ENCODE measurements at regions not wholly inside any gene's neighbourhood (a gene's known extent, or its start where the extent isn't known, plus 50 kb on each side); places are given as distances from the start of the nearest gene placed in this dataset.

GRCh38 chr7:131141443-131141967 is 186.2 kb upstream of the MKLN1 start:
- DNase-seq, result no peak
- Mint-ChIP-seq H3K4me3 (no peak overlapping the region), H3K36me3 (ENCODE audit: low read depth) (peaks cover 2% of the 10 kb centered on the region), H3K4me1 (peaks cover 10% of the 10 kb centered on the region), H3K27me3 (no peaks in the 10 kb centered on the region), H3K9me3 (peaks cover 13% of the 10 kb centered on the region), H3K27ac (no peak overlapping the region)
- CTCF ChIA-PET, result no interaction called here
- POLR2A ChIA-PET, result no interaction called here

GRCh38 chr7:131143869-131144268 is 183.8 kb upstream of the MKLN1 start:
- Mint-ChIP-seq H3K27me3 (peaks cover 1% of the 10 kb centered on the region), H3K36me3 (ENCODE audit: low read depth) (peaks cover 2% of the 10 kb centered on the region), H3K9me3 (peaks cover 10% of the 10 kb centered on the region), H3K4me1 (no peaks in the 10 kb centered on the region), H3K4me3 (no peak overlapping the region), H3K27ac (no peak overlapping the region)
- POLR2A ChIA-PET, result no interaction called here
- CTCF ChIA-PET, result interaction anchor here (0.6 kb wide), 1 partner anchor 74 kb away, joined by 3 read pairs; no protein-coding TSS in a partner anchor
- DNase-seq, result no peak

DNA sequence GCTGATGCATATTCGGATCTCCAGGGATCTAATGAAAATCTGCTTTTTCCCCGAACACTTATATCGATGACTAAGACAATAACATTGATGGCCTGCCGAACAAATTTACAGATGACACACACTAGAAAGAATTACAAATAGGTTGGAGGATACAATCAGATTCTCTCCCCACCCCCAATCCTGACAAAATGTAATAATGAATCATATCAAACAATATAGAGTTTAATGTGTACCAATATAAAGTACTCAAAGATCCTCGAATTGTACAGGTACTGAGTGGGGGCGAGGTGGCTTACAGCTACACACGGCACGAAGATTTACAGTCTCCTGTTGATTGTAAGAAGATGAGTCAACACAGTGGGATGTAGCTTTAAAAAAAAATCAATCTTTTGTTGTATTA is 182.7 kb upstream of the MKLN1 start:
- Mint-ChIP-seq H3K36me3 (ENCODE audit: low read depth) (peaks cover 4% of the 10 kb centered on the region), H3K27me3 (peaks cover 7% of the 10 kb centered on the region), H3K4me1 (no peaks in the 10 kb centered on the region), H3K27ac (no peak overlapping the region), H3K9me3 (peaks cover 10% of the 10 kb centered on the region), H3K4me3 (no peak overlapping the region)
- POLR2A ChIA-PET, result no interaction called here
- no peak for DNase-seq
- CTCF ChIA-PET, result interaction anchor here (0.6 kb wide), 1 partner anchor 25 kb away, joined by 3 read pairs; no protein-coding TSS in a partner anchor

GRCh38 chr7:131145770-131146169 is 181.9 kb upstream of the MKLN1 start:
- CTCF ChIA-PET, result interaction anchor here (0.6 kb wide), 1 partner anchor 26 kb away, joined by 3 read pairs; no protein-coding TSS in a partner anchor

GRCh38 chr7:131147604-131148003 is 180.1 kb upstream of the MKLN1 start:
- H3K9me3 Mint-ChIP-seq, result peaks cover 2% of the 10 kb centered on the region
- peaks cover 4% of the 10 kb centered on the region for H3K36me3 Mint-ChIP-seq (ENCODE audit: low read depth)
- DNase-seq, result no peak
- POLR2A ChIA-PET, result no interaction called here
- H3K27me3 Mint-ChIP-seq, result peaks cover 11% of the 10 kb centered on the region
- H3K4me1 Mint-ChIP-seq, result no peaks in the 10 kb centered on the region
- CTCF ChIA-PET, result interaction anchor here (0.8 to 1.5 kb wide), 2 partner anchors 26 to 82 kb away, joined by 3 read pairs; no protein-coding TSS in a partner anchor
- H3K4me3 Mint-ChIP-seq, result no peak overlapping the region
- no peak overlapping the region for H3K27ac Mint-ChIP-seq

More at GRCh38 chr7:131145770-131146169, 181.9 kb upstream of the MKLN1 start:
- H3K4me3 Mint-ChIP-seq, result no peak overlapping the region
- no peak for DNase-seq
- H3K36me3 Mint-ChIP-seq (ENCODE audit: low read depth), result peaks cover 4% of the 10 kb centered on the region
- POLR2A ChIA-PET, result no interaction called here
- peaks cover 10% of the 10 kb centered on the region for H3K9me3 Mint-ChIP-seq
- H3K27me3 Mint-ChIP-seq, result peaks cover 8% of the 10 kb centered on the region
- H3K4me1 Mint-ChIP-seq, result no peaks in the 10 kb centered on the region
- H3K27ac Mint-ChIP-seq, result no peak overlapping the region

GRCh38 chr7:131148258-131148657 is 179.4 kb upstream of the MKLN1 start:
- ChIA-PET POLR2A (no interaction called here), CTCF (interaction anchor here (0.8 to 1.5 kb wide), 2 partner anchors 25 to 83 kb away, joined by 3 read pairs; no protein-coding TSS in a partner anchor)
- no peaks in the 10 kb centered on the region for H3K4me1 Mint-ChIP-seq
- no peak for DNase-seq
- peaks cover 2% of the 10 kb centered on the region for H3K9me3 Mint-ChIP-seq
- no peak overlapping the region for H3K4me3 Mint-ChIP-seq
- H3K27me3 Mint-ChIP-seq, result peaks cover 13% of the 10 kb centered on the region
- H3K27ac Mint-ChIP-seq, result no peak overlapping the region
- peaks cover 4% of the 10 kb centered on the region for H3K36me3 Mint-ChIP-seq (ENCODE audit: low read depth)

- Mint-ChIP-seq H3K36me3 (ENCODE audit: low read depth) (peaks cover 4% of the 10 kb centered on the region), H3K27me3 (peaks cover 13% of the 10 kb centered on the region), H3K27ac (no peak overlapping the region), H3K4me1 (no peaks in the 10 kb centered on the region), H3K4me3 (no peak overlapping the region), H3K9me3 (peaks cover under 1% of the 10 kb centered on the region)
- ChIA-PET CTCF (interaction anchor here (0.8 to 1.2 kb wide), 2 partner anchors 16 to 83 kb away, joined by 3 read pairs; no protein-coding TSS in a partner anchor), POLR2A (no interaction called here)
- no peak for DNase-seq
Measured at GRCh38 chr7:131148708-131149428, 178.8 kb upstream of the MKLN1 start.

- no peak for DNase-seq
- H3K27ac Mint-ChIP-seq, result no peak overlapping the region
- no peak overlapping the region for H3K4me3 Mint-ChIP-seq
- no peaks in the 10 kb centered on the region for H3K4me1 Mint-ChIP-seq
- no peaks in the 10 kb centered on the region for H3K9me3 Mint-ChIP-seq
- ChIA-PET POLR2A (no interaction called here), CTCF (interaction anchor here (1.2 to 1.3 kb wide), 2 partner anchors 14 to 15 kb away, joined by 3 to 4 read pairs; no protein-coding TSS in a partner anchor)
- peaks cover 13% of the 10 kb centered on the region for H3K27me3 Mint-ChIP-seq
- H3K36me3 Mint-ChIP-seq (ENCODE audit: low read depth), result peaks cover 4% of the 10 kb centered on the region
Measured at GRCh38 chr7:131149429-131149773, 178.3 kb upstream of the MKLN1 start.

GRCh38 chr7:131149840-131150239 is 177.8 kb upstream of the MKLN1 start:
- POLR2A ChIA-PET, result no interaction called here
- Mint-ChIP-seq H3K27me3 (peaks cover 13% of the 10 kb centered on the region), H3K36me3 (ENCODE audit: low read depth) (peaks cover 3% of the 10 kb centered on the region), H3K9me3 (no peaks in the 10 kb centered on the region), H3K27ac (no peak overlapping the region), H3K4me1 (no peaks in the 10 kb centered on the region), H3K4me3 (no peak overlapping the region)
- CTCF ChIA-PET, result interaction anchor here (1.2 to 1.3 kb wide), 2 partner anchors 15 kb away, joined by 3 to 4 read pairs; no protein-coding TSS in a partner anchor
- DNase-seq, result no peak

GRCh38 chr7:131151034-131151433 is 176.6 kb upstream of the MKLN1 start:
- ChIA-PET CTCF (no interaction called here), POLR2A (no interaction called here)
- Mint-ChIP-seq H3K4me1 (no peaks in the 10 kb centered on the region), H3K9me3 (no peaks in the 10 kb centered on the region), H3K27ac (no peak overlapping the region), H3K4me3 (no peak overlapping the region), H3K36me3 (ENCODE audit: low read depth) (peaks cover 2% of the 10 kb centered on the region), H3K27me3 (peaks cover 13% of the 10 kb centered on the region)
- DNase-seq, result no peak

- H3K27ac Mint-ChIP-seq, result no peak overlapping the region
- H3K4me1 Mint-ChIP-seq, result no peaks in the 10 kb centered on the region
- peaks cover 13% of the 10 kb centered on the region for H3K27me3 Mint-ChIP-seq
- no peak overlapping the region for H3K4me3 Mint-ChIP-seq
- POLR2A ChIA-PET, result no interaction called here
- no peak for DNase-seq
- peaks cover 2% of the 10 kb centered on the region for H3K36me3 Mint-ChIP-seq (ENCODE audit: low read depth)
- H3K9me3 Mint-ChIP-seq, result no peaks in the 10 kb centered on the region
- CTCF ChIA-PET, result interaction anchor here (0.6 kb wide), 1 partner anchor 274 kb away, joined by 3 read pairs; no protein-coding TSS in a partner anchor
Measured at GRCh38 chr7:131152766-131153165, 174.9 kb upstream of the MKLN1 start.

DNA sequence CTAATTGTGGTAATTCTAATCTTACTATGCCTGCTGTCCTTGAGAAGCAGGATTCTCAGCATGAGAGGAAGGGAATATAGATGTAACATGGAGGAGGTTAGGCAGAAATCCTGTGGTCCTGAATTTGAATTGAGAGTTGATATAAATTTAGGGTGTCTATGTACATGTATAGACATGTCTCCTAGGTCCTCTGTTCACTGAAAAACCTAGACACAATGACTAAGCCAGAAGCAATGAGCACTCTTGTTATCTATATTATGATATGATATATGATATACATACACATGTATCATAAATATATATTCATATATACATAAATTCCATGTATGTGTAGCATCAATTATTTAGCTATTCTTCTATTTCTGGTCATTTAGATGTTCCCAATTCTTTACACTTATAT is 173.3 kb upstream of the MKLN1 start:
- H3K27ac Mint-ChIP-seq, result no peak overlapping the region
- CTCF ChIA-PET, result no interaction called here

GRCh38 chr7:131157530-131158243 is 170.0 kb upstream of the MKLN1 start:
- no peak overlapping the region for H3K4me3 Mint-ChIP-seq
- H3K27me3 Mint-ChIP-seq, result peaks cover 1% of the 10 kb centered on the region
- no peaks in the 10 kb centered on the region for H3K36me3 Mint-ChIP-seq (ENCODE audit: low read depth)
- no peaks in the 10 kb centered on the region for H3K9me3 Mint-ChIP-seq
- ChIA-PET CTCF (no interaction called here), POLR2A (interaction anchor here (0.6 kb wide), 1 partner anchor 32 kb away, joined by 3 read pairs; no protein-coding TSS in a partner anchor)
- no peak overlapping the region for H3K27ac Mint-ChIP-seq
- DNase-seq, result no peak
- no peaks in the 10 kb centered on the region for H3K4me1 Mint-ChIP-seq

More for the DNA sequence above, 173.3 kb upstream of the MKLN1 start:
- Mint-ChIP-seq H3K36me3 (ENCODE audit: low read depth) (peaks cover 2% of the 10 kb centered on the region), H3K4me1 (no peaks in the 10 kb centered on the region), H3K27me3 (peaks cover 8% of the 10 kb centered on the region), H3K4me3 (no peak overlapping the region), H3K9me3 (no peaks in the 10 kb centered on the region)
- DNase-seq, result no peak
- POLR2A ChIA-PET, result no interaction called here

All from activated CD4-positive, alpha-beta T cell treated with anti-CD3 and anti-CD28 coated beads, Interleukin-2, amount 10 ng/mL, durations not matched to agents 7 days and 5 days (primary cell).